ENCODE measurements at regions not wholly inside any gene's neighbourhood (a gene's known extent, or its start where the extent isn't known, plus 50 kb on each side); places are given as distances from the start of the nearest gene placed in this dataset.
"Not testable (repeated sequence)": the region's sequence is repeated elsewhere in the genome, so short reads cannot be mapped to it uniquely, and the experiment has no call there.

GRCh38 chr5:85549229-85549628 is 1068.5 kb upstream of the COX7C start:
- H3K4me1 ChIP-seq, result no peaks in the 10 kb centered on the region
- H3K27me3 ChIP-seq (replicated peaks in 1 of 7), result no peaks in the 10 kb centered on the region
- peaks cover 0 to 51% (median 18%) of the 10 kb centered on the region in 8 donors for H3K9me3 ChIP-seq
- no peak overlapping the region for H3K27ac ChIP-seq
- 86 to 93% (median 90%) methylated on average over 10 of the region's 10 CpGs for WGBS, 5 donors
- intact Hi-C loops (cut with DNase I; ENCODE audit: low total_unique reads), result no loop called here
- H3K4me3 ChIP-seq, result no peak overlapping the region
- H3K36me3 ChIP-seq, result no peaks in the 10 kb centered on the region
- peak; percentile 48 for DNase-seq
- TF ChIP-seq POLR2A (IDR thresholded peaks at IDR 0.05) (no peak), POLR2AphosphoS5 (IDR thresholded peaks at IDR 0.05) (no peak), CTCF (IDR thresholded peaks at IDR 0.05 in 8 of 11, conservative IDR thresholded peaks at IDR 0.05 in 3 of 11) (no peak)

- intact Hi-C loops (cut with DNase I; ENCODE audit: low total_unique reads), result no loop called here
- TF ChIP-seq POLR2A (IDR thresholded peaks at IDR 0.05) (no peak), POLR2AphosphoS5 (IDR thresholded peaks at IDR 0.05) (no peak), CTCF (IDR thresholded peaks at IDR 0.05 in 8 of 11, conservative IDR thresholded peaks at IDR 0.05 in 3 of 11) (no peak)
- Histone ChIP-seq H3K27me3 (replicated peaks in 1 of 7) (no peaks in the 10 kb centered on the region), H3K4me3 (no peak overlapping the region), H3K9me3 (peaks cover 0 to 56% (median 26%) of the 10 kb centered on the region in 8 donors), H3K4me1 (no peaks in the 10 kb centered on the region), H3K36me3 (no peaks in the 10 kb centered on the region), H3K27ac (no peak overlapping the region)
- DNase-seq, result peak; percentile 48
- WGBS, 5 donors, result 85 to 94% (median 88%) methylated on average over 20 to 24 of the region's 24 CpGs
Measured at GRCh38 chr5:85549836-85550599, 1067.7 kb upstream of the COX7C start.

DNA sequence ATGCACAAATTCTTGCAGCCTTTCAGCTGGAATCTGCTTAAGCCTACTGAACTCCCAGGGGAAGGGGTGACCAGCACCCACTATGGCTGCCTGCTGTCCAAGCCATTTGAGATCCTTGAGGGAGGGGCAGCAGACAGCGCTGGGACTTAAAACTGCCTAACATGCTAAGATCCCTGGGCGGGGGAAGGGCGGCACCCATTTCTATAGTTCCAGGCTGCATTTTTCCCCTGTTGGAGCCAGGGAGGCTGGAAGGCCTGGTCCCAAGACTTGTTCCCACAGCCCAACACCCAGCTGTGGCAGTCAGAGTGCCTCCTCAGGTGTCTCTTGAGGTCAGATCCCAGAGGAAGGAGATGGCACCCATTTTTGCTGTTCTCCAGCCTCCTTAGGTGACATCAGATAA is 1061.3 kb upstream of the COX7C start:
- peak; percentile 48 for DNase-seq
- TF ChIP-seq CTCF (IDR thresholded peaks at IDR 0.05 in 8 of 11, conservative IDR thresholded peaks at IDR 0.05 in 3 of 11) (no peak), POLR2AphosphoS5 (IDR thresholded peaks at IDR 0.05) (no peak), POLR2A (IDR thresholded peaks at IDR 0.05) (no peak)
- Histone ChIP-seq H3K27me3 (replicated peaks in 1 of 7) (no peaks in the 10 kb centered on the region), H3K4me3 (no peak overlapping the region), H3K36me3 (no peaks in the 10 kb centered on the region), H3K27ac (no peak overlapping the region), H3K9me3 (peaks cover 0 to 88% (median 67%) of the 10 kb centered on the region in 8 donors), H3K4me1 (no peaks in the 10 kb centered on the region)
- intact Hi-C loops (cut with DNase I; ENCODE audit: low total_unique reads), result no loop called here
- WGBS, 5 donors, result 90 to 95% (median 92%) methylated on average over 2 to 3 of the region's 3 CpGs

GRCh38 chr5:85576666-85577065 is 1041.1 kb upstream of the COX7C start:
- Histone ChIP-seq H3K27ac (no peak overlapping the region), H3K4me1 (no peaks in the 10 kb centered on the region), H3K27me3 (replicated peaks in 1 of 7) (no peaks in the 10 kb centered on the region), H3K36me3 (no peaks in the 10 kb centered on the region), H3K9me3 (peaks cover 0 to 4% (median 0%) of the 10 kb centered on the region in 8 donors), H3K4me3 (no peak overlapping the region)
- no peak for DNase-seq
- intact Hi-C loops (cut with DNase I; ENCODE audit: low total_unique reads), result no loop called here
- TF ChIP-seq POLR2A (IDR thresholded peaks at IDR 0.05) (no peak), POLR2AphosphoS5 (IDR thresholded peaks at IDR 0.05) (no peak), CTCF (IDR thresholded peaks at IDR 0.05 in 8 of 11, conservative IDR thresholded peaks at IDR 0.05 in 3 of 11) (no peak)
- WGBS, 5 donors, result 79 to 91% (median 80%) methylated on average over 1 of the region's 1 CpG

DNA sequence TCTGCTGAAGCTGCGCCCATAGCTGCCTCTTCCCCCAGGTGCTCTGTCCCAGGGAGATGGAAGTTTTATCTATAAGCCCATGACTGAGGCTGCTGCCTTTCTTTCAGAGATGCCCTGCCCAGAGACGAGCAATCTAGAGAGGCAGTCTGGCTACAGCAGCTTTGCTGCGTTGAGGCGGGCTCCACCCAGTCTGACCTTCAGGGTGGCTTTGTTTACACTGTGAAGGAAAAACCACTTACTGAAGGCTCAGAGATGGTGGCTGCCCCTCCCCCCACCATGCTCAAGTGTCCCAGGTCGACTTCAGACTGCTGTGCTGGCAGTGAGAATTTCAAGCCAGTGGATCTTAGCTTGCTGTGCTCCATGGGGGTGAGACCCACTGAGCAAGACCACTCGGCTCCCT is 1029.9 kb upstream of the COX7C start:
- H3K4me3 ChIP-seq; H3K4me1 ChIP-seq; H3K27me3 ChIP-seq (replicated peaks in 1 of 7); DNase-seq; H3K36me3 ChIP-seq; H3K27ac ChIP-seq; intact Hi-C loops (cut with DNase I; ENCODE audit: low total_unique reads): not testable (repeated sequence)
- H3K9me3 ChIP-seq, result peaks cover 0 to 57% (median 32%) of the 10 kb centered on the region in 8 donors
- 36 to 47% (median 43%) methylated on average over 5 to 6 of the region's 6 CpGs for WGBS, 5 donors

GRCh38 chr5:85588268-85588667 is 1029.5 kb upstream of the COX7C start:
- H3K36me3 ChIP-seq; H3K27ac ChIP-seq; intact Hi-C loops (cut with DNase I; ENCODE audit: low total_unique reads); H3K4me3 ChIP-seq; H3K4me1 ChIP-seq; H3K27me3 ChIP-seq (replicated peaks in 1 of 7); DNase-seq: not testable (repeated sequence)
- 78 to 94% (median 85%) methylated on average over 3 of the region's 3 CpGs for WGBS, 5 donors
- H3K9me3 ChIP-seq, result peaks cover 0 to 53% (median 28%) of the 10 kb centered on the region in 8 donors
